ENCODE measurements at regions not wholly inside any gene's neighbourhood (a gene's known extent, or its start where the extent isn't known, plus 50 kb on each side); places are given as distances from the start of the nearest gene placed in this dataset.

DNA sequence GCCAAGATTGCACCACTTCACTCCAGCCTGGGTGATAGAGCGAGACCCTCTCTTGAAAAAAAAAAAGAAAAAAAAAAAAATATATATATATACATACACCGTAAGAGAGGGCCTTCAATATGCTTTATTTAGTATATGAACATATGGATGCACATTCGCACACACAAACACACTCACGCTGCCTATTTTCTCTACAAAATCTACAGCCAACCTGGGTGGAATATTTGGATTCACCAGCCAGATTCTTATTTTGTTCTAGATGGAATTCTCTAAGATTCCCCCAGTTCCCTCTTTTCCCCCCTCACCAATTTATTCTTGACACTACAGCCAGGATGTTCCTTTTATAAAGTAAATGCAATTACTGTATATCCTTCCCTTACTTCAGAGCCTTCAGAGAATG, 131.6 kb downstream of the TM2D1 start:
- Histone ChIP-seq H3K23ac (ENCODE audit: low read depth, low read length, poor library complexity) (no peak overlapping the region), H2BK5ac (ENCODE audit: low read length) (no peak overlapping the region), H3K4me1 (ENCODE audit: control insufficient read depth in 2 of 2, insufficient read depth in 1 of 2, low read depth in 1 of 2, low read length in 2 of 2) (no peaks in the 10 kb centered on the region), H4K91ac (ENCODE audit: low read depth, low read length, poor library complexity) (no peak overlapping the region), H3K4ac (ENCODE audit: low read length) (no peak overlapping the region), H2BK120ac (ENCODE audit: low read depth, low read length) (no peak overlapping the region), H3K79me1 (ENCODE audit: low read depth, low read length) (no peaks in the 10 kb centered on the region), H3K18ac (ENCODE audit: low read length) (no peak overlapping the region), H2AFZ (ENCODE audit: low read length) (no peak overlapping the region), H3K36me3 (replicated peaks in 1 of 2; ENCODE audit: control insufficient read depth in 2 of 2, insufficient read depth in 2 of 2, low read length in 2 of 2) (no peaks in the 10 kb centered on the region), H3K4me2 (ENCODE audit: insufficient read depth, low read length, poor library complexity, severe bottlenecking) (no peak overlapping the region), H3K27me3 (ENCODE audit: control insufficient read depth in 3 of 3, insufficient read depth in 3 of 3, low read depth in 1 of 3, low read length in 3 of 3) (no peaks in the 10 kb centered on the region), H3K9me3 (replicated peaks in 1 of 2; ENCODE audit: control insufficient read depth in 2 of 2, insufficient read depth in 1 of 2, low read depth in 1 of 2, low read length in 2 of 2) (peaks cover 0 to 2% of the 10 kb centered on the region in 2 donors), H4K8ac (ENCODE audit: low read depth, low read length) (no peak overlapping the region), H3K4me3 (ENCODE audit: low read length in 2 of 2) (no peak overlapping the region), H3K14ac (ENCODE audit: low read length) (no peak overlapping the region), H3K9ac (ENCODE audit: low read depth, low read length, poor library complexity) (no peak overlapping the region), H2BK12ac (ENCODE audit: low read length) (no peak overlapping the region), H2AK5ac (ENCODE audit: low read depth, low read length) (no peak overlapping the region), H3K27ac (replicated peaks; ENCODE audit: low read length) (no peak overlapping the region), H2BK15ac (ENCODE audit: low read length) (no peak overlapping the region)
- WGBS, 2 donors (ENCODE audit: extremely low coverage in 2 of 2, insufficient read length in 2 of 2, insufficient replicate concordance in 1 of 2) = no CpG with 5 or more reads among the region's 4 CpGs
- no peak for DNase-seq (ENCODE audit: low spot score)

DNA sequence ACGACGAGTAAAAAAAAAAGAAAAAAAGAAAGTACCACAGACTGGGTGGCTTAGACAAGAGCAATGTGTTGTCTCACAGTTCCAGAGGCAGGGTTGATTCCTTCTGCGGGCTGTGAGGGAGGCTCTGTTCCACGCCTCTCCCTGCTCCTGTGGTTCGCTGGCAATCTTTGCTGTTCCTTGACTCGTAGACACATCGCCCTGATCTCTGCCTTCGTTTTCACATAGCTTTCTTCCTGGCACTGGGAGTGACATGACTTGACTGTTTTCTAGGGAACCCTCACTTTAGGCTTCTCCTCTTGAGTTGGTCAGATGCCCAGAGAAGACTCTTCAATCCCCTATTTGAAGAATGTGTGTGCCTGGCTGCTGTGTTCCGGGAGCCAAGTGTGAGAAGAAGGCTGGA, 133.6 kb downstream of the TM2D1 start:
- no peak overlapping the region for H3K14ac ChIP-seq (ENCODE audit: low read length)
- DNase-seq (ENCODE audit: low spot score) = no peak

DNA sequence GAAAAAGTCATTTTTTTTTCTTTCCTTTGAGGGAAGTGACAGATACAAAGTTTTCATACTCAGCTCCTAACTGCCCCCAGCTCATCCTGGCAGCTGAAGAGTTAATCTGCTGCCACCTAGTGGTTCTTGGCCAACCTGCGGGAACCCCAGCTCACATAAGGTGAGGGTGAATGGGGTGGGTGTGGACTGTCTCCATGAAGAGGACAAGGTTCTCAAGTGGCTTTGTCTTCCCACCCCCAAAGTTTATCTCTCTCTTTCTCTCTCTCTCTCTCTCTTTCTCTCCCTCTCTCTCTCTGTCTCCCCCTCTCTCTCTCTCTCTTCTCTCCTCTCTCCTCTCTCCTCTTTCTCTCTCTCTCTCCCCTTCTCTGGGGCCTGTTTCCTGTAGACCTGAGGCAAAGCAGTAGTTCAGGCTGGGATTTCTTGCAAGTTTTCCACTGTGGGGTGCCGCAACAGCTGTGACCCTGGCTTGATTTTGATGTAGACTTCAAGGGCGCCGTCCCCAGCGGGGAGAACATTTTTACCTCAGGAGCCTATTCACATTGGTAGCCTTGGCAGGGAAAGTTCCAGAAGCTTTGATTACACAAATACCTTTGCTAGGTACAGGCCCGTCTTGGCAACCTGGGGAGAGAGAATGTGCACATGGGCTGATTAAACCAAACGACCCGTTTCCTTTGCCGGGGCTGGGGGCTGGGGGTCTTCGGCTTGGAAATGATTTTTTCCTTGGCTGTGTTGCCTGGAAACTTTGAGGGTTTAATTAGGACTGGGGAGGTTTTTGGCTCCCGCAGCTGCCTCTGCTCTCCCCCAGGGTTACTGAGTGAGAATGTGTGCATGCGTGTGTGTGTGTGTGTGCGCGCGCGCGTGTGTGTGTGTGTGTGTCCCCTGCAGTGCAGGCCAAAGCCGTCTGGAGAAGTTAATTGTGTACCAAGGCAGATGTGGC, 135.9 kb downstream of the TM2D1 start:
- Histone ChIP-seq H3K9ac (ENCODE audit: low read depth, low read length, poor library complexity) (no peak overlapping the region), H3K4me1 (ENCODE audit: control insufficient read depth in 2 of 2, insufficient read depth in 1 of 2, low read depth in 1 of 2, low read length in 2 of 2) (no peaks in the 10 kb centered on the region), H3K14ac (ENCODE audit: low read length) (no peak overlapping the region), H2BK120ac (ENCODE audit: low read depth, low read length) (no peak overlapping the region), H4K91ac (ENCODE audit: low read depth, low read length, poor library complexity) (no peak overlapping the region), H3K23ac (ENCODE audit: low read depth, low read length, poor library complexity) (no peak overlapping the region), H3K9me3 (replicated peaks in 1 of 2; ENCODE audit: control insufficient read depth in 2 of 2, insufficient read depth in 1 of 2, low read depth in 1 of 2, low read length in 2 of 2) (no peaks in the 10 kb centered on the region), H2BK5ac (ENCODE audit: low read length) (no peak overlapping the region), H3K18ac (ENCODE audit: low read length) (no peak overlapping the region), H3K27ac (replicated peaks; ENCODE audit: low read length) (no peak overlapping the region), H4K8ac (ENCODE audit: low read depth, low read length) (no peak overlapping the region), H2BK15ac (ENCODE audit: low read length) (no peak overlapping the region), H3K4ac (ENCODE audit: low read length) (no peak overlapping the region), H3K79me1 (ENCODE audit: low read depth, low read length) (no peaks in the 10 kb centered on the region), H3K36me3 (replicated peaks in 1 of 2; ENCODE audit: control insufficient read depth in 2 of 2, insufficient read depth in 2 of 2, low read length in 2 of 2) (no peaks in the 10 kb centered on the region), H3K4me2 (ENCODE audit: insufficient read depth, low read length, poor library complexity, severe bottlenecking) (no peak overlapping the region), H2AK5ac (ENCODE audit: low read depth, low read length) (no peak overlapping the region), H2AFZ (ENCODE audit: low read length) (peak overlapping the region; percentile 21), H3K27me3 (ENCODE audit: control insufficient read depth in 3 of 3, insufficient read depth in 3 of 3, low read depth in 1 of 3, low read length in 3 of 3) (no peaks in the 10 kb centered on the region), H2BK12ac (ENCODE audit: low read length) (no peak overlapping the region), H3K4me3 (ENCODE audit: low read length in 2 of 2) (no peak overlapping the region)
- peak; percentile 50 for DNase-seq (ENCODE audit: low spot score)
- no CpG with 5 or more reads among the region's 18 CpGs for WGBS, 2 donors (ENCODE audit: extremely low coverage in 2 of 2, insufficient read length in 2 of 2, insufficient replicate concordance in 1 of 2)

More for the DNA sequence above, 133.6 kb downstream of the TM2D1 start:
- H3K4me1 ChIP-seq (ENCODE audit: control insufficient read depth in 2 of 2, insufficient read depth in 1 of 2, low read depth in 1 of 2, low read length in 2 of 2) = no peaks in the 10 kb centered on the region
- no peak overlapping the region for H3K9ac ChIP-seq (ENCODE audit: low read depth, low read length, poor library complexity)
- H2BK120ac ChIP-seq (ENCODE audit: low read depth, low read length) = no peak overlapping the region
- no peaks in the 10 kb centered on the region for H3K36me3 ChIP-seq (replicated peaks in 1 of 2; ENCODE audit: control insufficient read depth in 2 of 2, insufficient read depth in 2 of 2, low read length in 2 of 2)
- no peak overlapping the region for H2AFZ ChIP-seq (ENCODE audit: low read length)
- no peak overlapping the region for H4K8ac ChIP-seq (ENCODE audit: low read depth, low read length)
- no peak overlapping the region for H3K4ac ChIP-seq (ENCODE audit: low read length)
- no peak overlapping the region for H4K91ac ChIP-seq (ENCODE audit: low read depth, low read length, poor library complexity)
- H2BK12ac ChIP-seq (ENCODE audit: low read length) = no peak overlapping the region
- no peak overlapping the region for H2AK5ac ChIP-seq (ENCODE audit: low read depth, low read length)
- H2BK15ac ChIP-seq (ENCODE audit: low read length) = no peak overlapping the region
- no peaks in the 10 kb centered on the region for H3K79me1 ChIP-seq (ENCODE audit: low read depth, low read length)
- WGBS, 2 donors (ENCODE audit: extremely low coverage in 2 of 2, insufficient read length in 2 of 2, insufficient replicate concordance in 1 of 2) = no CpG with 5 or more reads among the region's 9 CpGs
- H3K23ac ChIP-seq (ENCODE audit: low read depth, low read length, poor library complexity) = no peak overlapping the region
- no peaks in the 10 kb centered on the region for H3K27me3 ChIP-seq (ENCODE audit: control insufficient read depth in 3 of 3, insufficient read depth in 3 of 3, low read depth in 1 of 3, low read length in 3 of 3)
- no peak overlapping the region for H3K4me2 ChIP-seq (ENCODE audit: insufficient read depth, low read length, poor library complexity, severe bottlenecking)
- no peak overlapping the region for H2BK5ac ChIP-seq (ENCODE audit: low read length)
- H3K27ac ChIP-seq (replicated peaks; ENCODE audit: low read length) = no peak overlapping the region
- H3K18ac ChIP-seq (ENCODE audit: low read length) = peak overlapping the region; percentile 27
- H3K9me3 ChIP-seq (replicated peaks in 1 of 2; ENCODE audit: control insufficient read depth in 2 of 2, insufficient read depth in 1 of 2, low read depth in 1 of 2, low read length in 2 of 2) = no peaks in the 10 kb centered on the region
- no peak overlapping the region for H3K4me3 ChIP-seq (ENCODE audit: low read length in 2 of 2)

DNA sequence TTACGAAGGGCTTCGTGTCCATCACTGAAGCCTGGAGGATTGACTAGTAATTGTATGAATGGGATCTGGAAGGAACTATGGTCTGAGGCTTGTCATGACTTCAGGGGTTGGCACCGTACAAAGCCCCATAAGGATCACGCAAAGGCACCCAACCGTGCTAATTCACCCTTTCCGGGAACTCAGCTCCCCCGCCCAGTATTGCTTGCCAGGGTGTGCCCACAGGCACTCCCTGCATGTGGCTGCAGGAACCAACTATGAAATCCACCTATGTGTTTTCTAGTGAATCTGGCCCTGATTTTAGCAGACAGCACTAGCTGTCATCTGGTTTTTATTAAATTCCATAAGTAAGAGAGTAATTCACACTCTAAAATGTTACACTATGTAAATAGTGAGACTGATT, 139.2 kb downstream of the TM2D1 start:
- no peak overlapping the region for H3K27ac ChIP-seq (replicated peaks; ENCODE audit: low read length)
- no peak overlapping the region for H2BK120ac ChIP-seq (ENCODE audit: low read depth, low read length)
- no peak overlapping the region for H3K4me2 ChIP-seq (ENCODE audit: insufficient read depth, low read length, poor library complexity, severe bottlenecking)
- no peak overlapping the region for H3K4ac ChIP-seq (ENCODE audit: low read length)
- no peak overlapping the region for H4K8ac ChIP-seq (ENCODE audit: low read depth, low read length)
- WGBS, 2 donors (ENCODE audit: extremely low coverage in 2 of 2, insufficient read length in 2 of 2, insufficient replicate concordance in 1 of 2) = no CpG with 5 or more reads among the region's 7 CpGs
- H3K23ac ChIP-seq (ENCODE audit: low read depth, low read length, poor library complexity) = no peak overlapping the region
- H3K9ac ChIP-seq (ENCODE audit: low read depth, low read length, poor library complexity) = no peak overlapping the region
- no peaks in the 10 kb centered on the region for H3K36me3 ChIP-seq (replicated peaks in 1 of 2; ENCODE audit: control insufficient read depth in 2 of 2, insufficient read depth in 2 of 2, low read length in 2 of 2)
- DNase-seq (ENCODE audit: low spot score) = no peak
- no peak overlapping the region for H3K18ac ChIP-seq (ENCODE audit: low read length)
- H3K9me3 ChIP-seq (replicated peaks in 1 of 2; ENCODE audit: control insufficient read depth in 2 of 2, insufficient read depth in 1 of 2, low read depth in 1 of 2, low read length in 2 of 2) = no peaks in the 10 kb centered on the region
- no peaks in the 10 kb centered on the region for H3K79me1 ChIP-seq (ENCODE audit: low read depth, low read length)
- no peak overlapping the region for H2BK5ac ChIP-seq (ENCODE audit: low read length)
- no peak overlapping the region for H2AFZ ChIP-seq (ENCODE audit: low read length)
- H3K27me3 ChIP-seq (ENCODE audit: control insufficient read depth in 3 of 3, insufficient read depth in 3 of 3, low read depth in 1 of 3, low read length in 3 of 3) = no peaks in the 10 kb centered on the region
- no peaks in the 10 kb centered on the region for H3K4me1 ChIP-seq (ENCODE audit: control insufficient read depth in 2 of 2, insufficient read depth in 1 of 2, low read depth in 1 of 2, low read length in 2 of 2)
- H4K91ac ChIP-seq (ENCODE audit: low read depth, low read length, poor library complexity) = no peak overlapping the region
- H2BK12ac ChIP-seq (ENCODE audit: low read length) = no peak overlapping the region
- no peak overlapping the region for H3K14ac ChIP-seq (ENCODE audit: low read length)
- H2AK5ac ChIP-seq (ENCODE audit: low read depth, low read length) = no peak overlapping the region
- no peak overlapping the region for H3K4me3 ChIP-seq (ENCODE audit: low read length in 2 of 2)
- H2BK15ac ChIP-seq (ENCODE audit: low read length) = no peak overlapping the region
